ENCODE measurements at regions not wholly inside any gene's neighbourhood (a gene's known extent, or its start where the extent isn't known, plus 50 kb on each side); places are given as distances from the start of the nearest gene placed in this dataset.

GRCh38 chr10:117615649-117616048 lies 73.1 kb downstream of the EMX2 start:
- TF ChIP-seq, protein P1, sequence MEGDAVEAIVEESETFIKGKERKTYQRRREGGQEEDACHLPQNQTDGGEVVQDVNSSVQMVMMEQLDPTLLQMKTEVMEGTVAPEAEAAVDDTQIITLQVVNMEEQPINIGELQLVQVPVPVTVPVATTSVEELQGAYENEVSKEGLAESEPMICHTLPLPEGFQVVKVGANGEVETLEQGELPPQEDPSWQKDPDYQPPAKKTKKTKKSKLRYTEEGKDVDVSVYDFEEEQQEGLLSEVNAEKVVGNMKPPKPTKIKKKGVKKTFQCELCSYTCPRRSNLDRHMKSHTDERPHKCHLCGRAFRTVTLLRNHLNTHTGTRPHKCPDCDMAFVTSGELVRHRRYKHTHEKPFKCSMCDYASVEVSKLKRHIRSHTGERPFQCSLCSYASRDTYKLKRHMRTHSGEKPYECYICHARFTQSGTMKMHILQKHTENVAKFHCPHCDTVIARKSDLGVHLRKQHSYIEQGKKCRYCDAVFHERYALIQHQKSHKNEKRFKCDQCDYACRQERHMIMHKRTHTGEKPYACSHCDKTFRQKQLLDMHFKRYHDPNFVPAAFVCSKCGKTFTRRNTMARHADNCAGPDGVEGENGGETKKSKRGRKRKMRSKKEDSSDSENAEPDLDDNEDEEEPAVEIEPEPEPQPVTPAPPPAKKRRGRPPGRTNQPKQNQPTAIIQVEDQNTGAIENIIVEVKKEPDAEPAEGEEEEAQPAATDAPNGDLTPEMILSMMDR (IDR thresholded peaks at IDR 0.05; ENCODE audit: extremely low read depth in 1 of 2, insufficient read depth in 1 of 2, low read depth in 1 of 2, low read length in 2 of 2): no peak
- TF ChIP-seq POLR2AphosphoS5 (IDR thresholded peaks at IDR 0.05; ENCODE audit: insufficient read depth, low read depth, low read length): no peak
- TF ChIP-seq EZH2 (IDR thresholded peaks at IDR 0.05; ENCODE audit: borderline replicate concordance, low read depth, low read length, severe bottlenecking): no peak
- no peak for TF ChIP-seq JUN (IDR thresholded peaks at IDR 0.05; ENCODE audit: borderline replicate concordance, insufficient read depth, insufficient read length, low read depth)
- no peak for TF ChIP-seq POLR2A (IDR thresholded peaks at IDR 0.05; ENCODE audit: low read depth, low read length)

Data from endothelial cell of umbilical vein (primary cell).